Lung (tissue), 11 donors: ENCODE measurements at regions not wholly inside any gene's neighbourhood (a gene's known extent, or its start where the extent isn't known, plus 50 kb on each side); places are given as distances from the start of the nearest gene placed in this dataset.
A peak's percentile ranks its signal among the peaks of the same experiment; 100 is the strongest.

Experiments used
- ATAC-seq: fragments of 200-7000 bp; cut with Tn5 transposase; one replicate; pipeline ENCODE4 v1.9.1; 2020; ENCODE audit warnings: moderate number of reproducible peaks; ENCODE audit not compliant: insufficient read depth, low FRiP score
- DNase-seq, 3 donors: peaks; one replicate each; pipeline ENCODE4 v3.0.0-alpha.2; 2013 to 2017
- H3K27ac ChIP-seq, 2 donors: one replicate each; pipeline ENCODE4 v1.5.1; 2013; ENCODE audit warnings: mild to moderate bottlenecking in 2 of 2, moderate library complexity in 2 of 2, control low read depth in 1 of 2, inconsistent platforms in 1 of 2, low read depth in 1 of 2, low read length in 1 of 2
- H3K27me3 ChIP-seq, 3 donors: one replicate each; pipeline ENCODE4 v1.5.1; 2013; ENCODE audit warnings: low read length in 2 of 3; ENCODE audit not compliant: control insufficient read depth in 3 of 3, insufficient read depth in 3 of 3
- H3K36me3 ChIP-seq, 4 donors: one replicate each; pipeline ENCODE4 v1.5.1; 2013; ENCODE audit warnings: low read length in 4 of 4, mild to moderate bottlenecking in 1 of 4, moderate library complexity in 1 of 4; ENCODE audit not compliant: control insufficient read depth in 4 of 4, insufficient read depth in 4 of 4
- H3K4me1 ChIP-seq, 5 donors: one replicate each; pipeline ENCODE4 v1.5.1; 2013; ENCODE audit warnings: low read length in 5 of 5, mild to moderate bottlenecking in 2 of 5, moderate library complexity in 1 of 5; ENCODE audit not compliant: control insufficient read depth in 5 of 5, insufficient read depth in 5 of 5
- H3K4me3 ChIP-seq: one replicate; pipeline ENCODE4 v1.5.1; 2013; ENCODE audit warnings: mild to moderate bottlenecking, control low read depth, moderate library complexity
- H3K9ac ChIP-seq, 2 donors: one replicate each; pipeline ENCODE4 v1.5.1; 2013; ENCODE audit warnings: low read length in 2 of 2, control low read depth in 1 of 2; ENCODE audit not compliant: insufficient read depth in 1 of 2
- H3K9me3 ChIP-seq, 4 donors: one replicate each; pipeline ENCODE4 v1.5.1; 2013; ENCODE audit warnings: low read length in 3 of 4, mild to moderate bottlenecking in 1 of 4, moderate library complexity in 1 of 4; ENCODE audit not compliant: control insufficient read depth in 4 of 4, insufficient read depth in 3 of 4
- CTCF ChIP-seq: IDR thresholded peaks from 2 replicates; pipeline ENCODE4 v1.5.1; 2012; ENCODE audit warnings: mild to moderate bottlenecking; ENCODE audit errors: control extremely low read depth, extremely low read depth
- WGBS, 2 donors: extraction: QIAGEN DNeasy Blood & Tissue Kit; methylation state at CpG; one replicate each; pipeline ENCODE4 v1.1.7; 2013; 5-methylcytosine and 5-hydroxymethylcytosine counted together
- donor health status: control.
- donor health status: control.
- donor health status: Bipolar disorder and iron deficiency.
- donor health status: healthy.
- donor health status: DM: yes; HTN: yes; CAD: no.

- H3K4me3 ChIP-seq, result no peak overlapping the region
- DNase-seq, result peak in 2 of 3 donors; percentile 33 to 72
- peaks cover 0 to 3% (median 1%) of the 10 kb centered on the region in 4 donors for H3K9me3 ChIP-seq
- H3K4me1 ChIP-seq, result peaks cover 0 to 12% (median 5%) of the 10 kb centered on the region in 5 donors
- no peaks in the 10 kb centered on the region for H3K27me3 ChIP-seq
- WGBS, 2 donors, result 50 to 69% methylated on average over 5 of the region's 5 CpGs
- no peak overlapping the region for H3K27ac ChIP-seq
- no peak for ATAC-seq
- no peaks in the 10 kb centered on the region for H3K36me3 ChIP-seq
- H3K9ac ChIP-seq, result no peak overlapping the region
- no peak for TF ChIP-seq CTCF
Measured at GRCh38 chr16:65989861-65990604, 376.5 kb upstream of the CDH5 start.

GRCh38 chr16:65988024-65988595 is 378.4 kb upstream of the CDH5 start:
- H3K27ac ChIP-seq, result no peak overlapping the region
- no peak overlapping the region for H3K4me3 ChIP-seq
- H3K27me3 ChIP-seq, result no peaks in the 10 kb centered on the region
- peaks cover 0 to 20% (median 8%) of the 10 kb centered on the region in 5 donors for H3K4me1 ChIP-seq
- peak; percentile 51 to 75 (median 51) for DNase-seq
- 69 to 80% methylated on average over 8 of the region's 8 CpGs for WGBS, 2 donors
- peaks cover 0 to 3% (median 1%) of the 10 kb centered on the region in 4 donors for H3K9me3 ChIP-seq
- TF ChIP-seq CTCF, result no peak
- H3K9ac ChIP-seq, result no peak overlapping the region
- H3K36me3 ChIP-seq, result no peaks in the 10 kb centered on the region
- no peak for ATAC-seq

- peaks cover 0 to 14% (median 5%) of the 10 kb centered on the region in 5 donors for H3K4me1 ChIP-seq
- DNase-seq, result peak; percentile 42 to 89 (median 87)
- WGBS, 2 donors, result 26 to 33% methylated on average over 3 of the region's 3 CpGs
- no peak for TF ChIP-seq CTCF
- H3K27me3 ChIP-seq, result no peaks in the 10 kb centered on the region
- no peak overlapping the region for H3K27ac ChIP-seq
- H3K9ac ChIP-seq, result no peak overlapping the region
- H3K9me3 ChIP-seq, result peaks cover 0 to 3% (median 1%) of the 10 kb centered on the region in 4 donors
- H3K36me3 ChIP-seq, result no peaks in the 10 kb centered on the region
- no peak overlapping the region for H3K4me3 ChIP-seq
- no peak for ATAC-seq
Measured at GRCh38 chr16:65984296-65984695, 382.2 kb upstream of the CDH5 start.
